COLO668 (cell line): ENCODE measurements at regions not wholly inside any gene's neighbourhood (a gene's known extent, or its start where the extent isn't known, plus 50 kb on each side); places are given as distances from the start of the nearest gene placed in this dataset.

Experiments used
- DNase-seq: peaks from one replicate; lab custom pipeline; 2025; ENCODE audit not compliant: unreplicated experiment; lab: John Stamatoyannopoulos, UW

- DNase-seq, result no peak
Measured at GRCh38 chr6:225121-225721, 67.1 kb upstream of the DUSP22 start.

- no peak for DNase-seq
Measured at GRCh38 chr6:225907-226306, 66.4 kb upstream of the DUSP22 start.

GRCh38 chr6:226516-227073, 65.7 kb upstream of the DUSP22 start:
- DNase-seq, result no peak

GRCh38 chr6:227074-227782, 65.1 kb upstream of the DUSP22 start:
- DNase-seq, result no peak

GRCh38 chr6:227812-228338, 64.4 kb upstream of the DUSP22 start:
- no peak for DNase-seq

GRCh38 chr6:228881-229651, 63.2 kb upstream of the DUSP22 start:
- no peak for DNase-seq

GRCh38 chr6:231779-232178, 60.5 kb upstream of the DUSP22 start:
- DNase-seq, result no peak

GRCh38 chr6:232982-233640, 59.2 kb upstream of the DUSP22 start:
- DNase-seq, result no peak

- DNase-seq, result no peak
Measured at GRCh38 chr6:234706-235372, 57.4 kb upstream of the DUSP22 start.

GRCh38 chr6:235763-236360, 56.4 kb upstream of the DUSP22 start:
- DNase-seq, result no peak

- DNase-seq, result no peak
Measured at GRCh38 chr6:236519-236918, 55.8 kb upstream of the DUSP22 start.

- no peak for DNase-seq
Measured at GRCh38 chr6:240151-240550, 52.1 kb upstream of the DUSP22 start.

- no peak for DNase-seq
Measured at GRCh38 chr6:241336-241865, 50.9 kb upstream of the DUSP22 start.
